WERI-Rb-1 (cell line): ENCODE measurements at regions not wholly inside any gene's neighbourhood (a gene's known extent, or its start where the extent isn't known, plus 50 kb on each side); places are given as distances from the start of the nearest gene placed in this dataset.

Source experiments
- DNase-seq: peaks from one replicate; pipeline ENCODE4 v3.0.0-alpha.2; 2020
- H3K27ac ChIP-seq: fragments of 250-450 bp; sonication (Bioruptor Pico); 2 replicates; pipeline ENCODE4 v1.5.1; 2020; ENCODE audit warnings: mild to moderate bottlenecking, moderate library complexity
- H3K27me3 ChIP-seq: fragments of 250-450 bp; sonication (Bioruptor Pico); 2 replicates; pipeline ENCODE4 v1.5.1; 2021; ENCODE audit warnings: mild to moderate bottlenecking, low read depth, moderate library complexity; ENCODE audit not compliant: insufficient read depth, severe bottlenecking
- H3K36me3 ChIP-seq: fragments of 250-450 bp; sonication (Bioruptor Pico); 2 replicates; pipeline ENCODE4 v1.5.1; 2020; ENCODE audit warnings: mild to moderate bottlenecking, moderate library complexity
- H3K4me3 ChIP-seq: 2 replicates; pipeline ENCODE4 v1.5.1; 2011; ENCODE audit warnings: low read depth, mild to moderate bottlenecking, control low read depth, low read length
- H3K9me3 ChIP-seq: fragments of 250-450 bp; sonication (Bioruptor Pico); 2 replicates; pipeline ENCODE4 v1.5.1; 2021; ENCODE audit warnings: mild to moderate bottlenecking, moderate library complexity; ENCODE audit not compliant: severe bottlenecking
- CTCF ChIP-seq: IDR thresholded peaks from 2 replicates; pipeline ENCODE4 v1.5.1; 2011; ENCODE audit warnings: low read depth, mild to moderate bottlenecking, control low read depth, inconsistent platforms, low read length

DNA sequence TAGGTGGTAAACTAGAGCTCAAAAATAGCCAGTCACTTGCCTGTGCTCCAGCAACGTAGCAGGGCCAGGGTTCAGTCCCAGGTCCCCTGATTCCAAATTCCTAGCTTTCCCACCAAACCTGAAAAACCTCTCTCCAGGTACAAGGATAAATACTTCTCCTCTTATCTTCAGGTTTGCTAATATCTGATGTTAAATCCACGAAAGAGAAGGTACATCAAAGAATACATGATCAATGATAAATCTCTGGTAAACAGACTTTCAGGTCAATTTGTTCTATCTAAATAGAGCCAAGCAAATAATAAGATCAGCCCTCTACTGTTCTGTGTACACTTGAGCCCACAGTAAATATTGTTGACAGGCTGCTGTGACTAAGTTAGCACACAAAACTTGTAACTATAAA lies 52.1 kb upstream of the AKT3 start:
- Histone ChIP-seq H3K9me3 (no peaks in the 10 kb centered on the region), H3K4me3 (no peak overlapping the region), H3K27me3 (no peaks in the 10 kb centered on the region), H3K36me3 (no peaks in the 10 kb centered on the region), H3K27ac (no peak overlapping the region)
- TF ChIP-seq CTCF: no peak
- no peak for DNase-seq
